CD4-positive, CD25-positive, alpha-beta regulatory T cell (primary cell): ENCODE measurements at regions not wholly inside any gene's neighbourhood (a gene's known extent, or its start where the extent isn't known, plus 50 kb on each side); places are given as distances from the start of the nearest gene placed in this dataset.
"Not testable (repeated sequence)": the region's sequence is repeated elsewhere in the genome, so short reads cannot be mapped to it uniquely, and the experiment has no call there.

ENCODE experiments used
- ATAC-seq, 2 donors: fragments of 150-1000 bp; cut with Tn5 transposase; one replicate each; pipeline ENCODE4 v1.10.0; 2021; ENCODE audit warnings: low read depth in 2 of 2, moderate number of reproducible peaks in 2 of 2, moderate library complexity in 1 of 2
- DNase-seq, 3 donors: peaks; one replicate each; pipeline versions ENCODE4 v3.0.0 to v3.0.0-alpha.2; 2012 to 2022; ENCODE audit warnings: mixed read lengths in 1 of 3
- H3K27ac ChIP-seq: one replicate; pipeline ENCODE4 v1.7.0; 2013; ENCODE audit warnings: mild to moderate bottlenecking, low read length; ENCODE audit not compliant: insufficient read depth, poor library complexity, severe bottlenecking
- H3K27me3 ChIP-seq: one replicate; pipeline ENCODE4 v1.7.0; 2013; ENCODE audit warnings: low read length; ENCODE audit not compliant: control insufficient read depth, insufficient read depth
- H3K36me3 ChIP-seq: one replicate; pipeline ENCODE4 v1.7.0; 2013; ENCODE audit warnings: mild to moderate bottlenecking, low read length, moderate library complexity; ENCODE audit not compliant: control insufficient read depth, insufficient read depth
- H3K4me1 ChIP-seq: 2 replicates; pipeline ENCODE4 v1.7.0; 2013; ENCODE audit warnings: mild to moderate bottlenecking, low read length; ENCODE audit not compliant: insufficient read depth, control insufficient read depth, poor library complexity, severe bottlenecking
- H3K4me3 ChIP-seq: one replicate; pipeline ENCODE4 v1.7.0; 2013; ENCODE audit warnings: low read depth, mild to moderate bottlenecking, low read length, moderate library complexity
- H3K9me3 ChIP-seq, 2 experiments: 1 replicate in 1 of 2; 2 replicates in 1 of 2; pipeline ENCODE4 v1.7.0; 2013; ENCODE audit warnings: low read length in 2 of 2, mild to moderate bottlenecking in 1 of 2, moderate library complexity in 1 of 2; ENCODE audit not compliant: control insufficient read depth in 2 of 2
- H3K27ac Mint-ChIP-seq, 3 donors: one replicate each; pipeline ENCODE4 v1.8.0; 2020 to 2022; ENCODE audit warnings: mild to moderate bottlenecking in 3 of 3, mixed read lengths in 3 of 3, moderate library complexity in 2 of 3
- H3K27me3 Mint-ChIP-seq: one replicate; pipeline ENCODE4 v1.8.0; 2022; ENCODE audit warnings: mild to moderate bottlenecking, mixed read lengths
- H3K36me3 Mint-ChIP-seq: one replicate; pipeline ENCODE4 v1.8.0; 2020; ENCODE audit warnings: mixed read lengths
- H3K4me1 Mint-ChIP-seq, 4 donors: one replicate each; pipeline ENCODE4 v1.8.0; 2020 to 2022; ENCODE audit warnings: mixed read lengths in 4 of 4, mild to moderate bottlenecking in 1 of 4
- H3K4me3 Mint-ChIP-seq, 4 donors: one replicate each; pipeline ENCODE4 v1.8.0; 2020 to 2022; ENCODE audit warnings: mild to moderate bottlenecking in 4 of 4, mixed read lengths in 4 of 4, moderate library complexity in 3 of 4
- H3K9me3 Mint-ChIP-seq, 7 donors: one replicate each; pipeline ENCODE4 v1.8.0; 2020 to 2022; ENCODE audit warnings: mixed read lengths in 7 of 7, mild to moderate bottlenecking in 3 of 7, moderate library complexity in 2 of 7

- not testable (repeated sequence) for H3K27me3 Mint-ChIP-seq, ATAC-seq
Measured at GRCh38 chr2:187610450-187610849, 56.2 kb upstream of the TFPI start.

GRCh38 chr2:187612857-187613256 is 58.6 kb upstream of the TFPI start:
- H3K9me3 Mint-ChIP-seq = no peaks in the 10 kb centered on the region

More at GRCh38 chr2:187610450-187610849, 56.2 kb upstream of the TFPI start:
- not testable (repeated sequence) for H3K4me3 Mint-ChIP-seq, H3K27ac ChIP-seq, H3K4me3 ChIP-seq, H3K9me3 Mint-ChIP-seq, H3K27me3 ChIP-seq, H3K36me3 ChIP-seq, DNase-seq, H3K4me1 ChIP-seq, H3K9me3 ChIP-seq, H3K36me3 Mint-ChIP-seq, H3K27ac Mint-ChIP-seq, H3K4me1 Mint-ChIP-seq

GRCh38 chr2:187614756-187615155 is 60.5 kb upstream of the TFPI start:
- Mint-ChIP-seq H3K4me3 (no peak overlapping the region), H3K4me1 (no peaks in the 10 kb centered on the region), H3K9me3 (peaks cover 0 to 3% (median 0%) of the 10 kb centered on the region in 7 donors), H3K27ac (no peak overlapping the region), H3K27me3 (peaks cover 4% of the 10 kb centered on the region), H3K36me3 (no peaks in the 10 kb centered on the region)
- Histone ChIP-seq H3K4me3 (no peak overlapping the region), H3K36me3 (no peaks in the 10 kb centered on the region), H3K9me3 (no peaks in the 10 kb centered on the region), H3K4me1 (no peaks in the 10 kb centered on the region), H3K27ac (no peak overlapping the region), H3K27me3 (no peaks in the 10 kb centered on the region)
- DNase-seq (no peak), ATAC-seq (no peak)

More at GRCh38 chr2:187612857-187613256, 58.6 kb upstream of the TFPI start:
- no peak overlapping the region for H3K27ac ChIP-seq
- Mint-ChIP-seq H3K27me3 (peaks cover 4% of the 10 kb centered on the region), H3K4me3 (no peak overlapping the region), H3K36me3 (no peaks in the 10 kb centered on the region), H3K27ac (no peak overlapping the region), H3K4me1 (no peaks in the 10 kb centered on the region)
- ATAC-seq (no peak), DNase-seq (no peak)
- no peak overlapping the region for H3K4me3 ChIP-seq
- H3K9me3 ChIP-seq = no peaks in the 10 kb centered on the region
- H3K27me3 ChIP-seq = no peaks in the 10 kb centered on the region
- no peaks in the 10 kb centered on the region for H3K36me3 ChIP-seq
- H3K4me1 ChIP-seq = no peaks in the 10 kb centered on the region

- Mint-ChIP-seq H3K4me1 (no peaks in the 10 kb centered on the region), H3K4me3 (no peak overlapping the region), H3K9me3 (peaks cover 0 to 3% (median 0%) of the 10 kb centered on the region in 7 donors), H3K36me3 (no peaks in the 10 kb centered on the region), H3K27ac (no peak overlapping the region), H3K27me3 (peaks cover 4% of the 10 kb centered on the region)
- no peaks in the 10 kb centered on the region for H3K27me3 ChIP-seq
- H3K4me3 ChIP-seq = no peak overlapping the region
- no peak for DNase-seq
- no peaks in the 10 kb centered on the region for H3K4me1 ChIP-seq
- no peak for ATAC-seq
- no peaks in the 10 kb centered on the region for H3K36me3 ChIP-seq
- no peak overlapping the region for H3K27ac ChIP-seq
- H3K9me3 ChIP-seq = no peaks in the 10 kb centered on the region
Measured at GRCh38 chr2:187615364-187615763, 61.1 kb upstream of the TFPI start.

GRCh38 chr2:187615902-187616301 is 61.7 kb upstream of the TFPI start:
- no peak overlapping the region for H3K4me3 Mint-ChIP-seq
- H3K27me3 ChIP-seq = no peaks in the 10 kb centered on the region
- DNase-seq (no peak), ATAC-seq (no peak)
- no peaks in the 10 kb centered on the region for H3K4me1 Mint-ChIP-seq
- no peak overlapping the region for H3K27ac Mint-ChIP-seq
- H3K36me3 Mint-ChIP-seq = no peaks in the 10 kb centered on the region
- H3K27ac ChIP-seq = no peak overlapping the region
- H3K4me3 ChIP-seq = no peak overlapping the region
- peaks cover 4% of the 10 kb centered on the region for H3K27me3 Mint-ChIP-seq
- no peaks in the 10 kb centered on the region for H3K4me1 ChIP-seq
- H3K36me3 ChIP-seq = no peaks in the 10 kb centered on the region
- H3K9me3 ChIP-seq = no peaks in the 10 kb centered on the region
- peaks cover 0 to 3% (median 0%) of the 10 kb centered on the region in 7 donors for H3K9me3 Mint-ChIP-seq

- peaks cover 4% of the 10 kb centered on the region for H3K27me3 Mint-ChIP-seq
- H3K27ac Mint-ChIP-seq = no peak overlapping the region
- Histone ChIP-seq H3K27ac (no peak overlapping the region), H3K36me3 (no peaks in the 10 kb centered on the region), H3K4me1 (no peaks in the 10 kb centered on the region), H3K9me3 (no peaks in the 10 kb centered on the region), H3K4me3 (no peak overlapping the region), H3K27me3 (no peaks in the 10 kb centered on the region)
- no peak overlapping the region for H3K4me3 Mint-ChIP-seq
- no peaks in the 10 kb centered on the region for H3K36me3 Mint-ChIP-seq
- ATAC-seq (no peak), DNase-seq (no peak)
- peaks cover 0 to 3% (median 1%) of the 10 kb centered on the region in 7 donors for H3K9me3 Mint-ChIP-seq
- H3K4me1 Mint-ChIP-seq = no peaks in the 10 kb centered on the region
Measured at GRCh38 chr2:187617120-187617519, 62.9 kb upstream of the TFPI start.

- no peak overlapping the region for H3K4me3 ChIP-seq
- DNase-seq (no peak), ATAC-seq (no peak)
- no peaks in the 10 kb centered on the region for H3K36me3 Mint-ChIP-seq
- peaks cover 4% of the 10 kb centered on the region for H3K27me3 Mint-ChIP-seq
- H3K27me3 ChIP-seq = no peaks in the 10 kb centered on the region
- H3K9me3 ChIP-seq = no peaks in the 10 kb centered on the region
- H3K4me3 Mint-ChIP-seq = no peak overlapping the region
- H3K9me3 Mint-ChIP-seq = peaks cover 0 to 3% (median 1%) of the 10 kb centered on the region in 7 donors
- no peak overlapping the region for H3K27ac Mint-ChIP-seq
- H3K27ac ChIP-seq = no peak overlapping the region
- H3K4me1 ChIP-seq = no peaks in the 10 kb centered on the region
- H3K36me3 ChIP-seq = no peaks in the 10 kb centered on the region
- H3K4me1 Mint-ChIP-seq = no peaks in the 10 kb centered on the region
Measured at GRCh38 chr2:187617905-187618304, 63.7 kb upstream of the TFPI start.

GRCh38 chr2:187618813-187619212 is 64.6 kb upstream of the TFPI start:
- Mint-ChIP-seq H3K4me3 (no peak overlapping the region), H3K36me3 (no peaks in the 10 kb centered on the region), H3K9me3 (peaks cover 0 to 3% (median 1%) of the 10 kb centered on the region in 7 donors), H3K27ac (no peak overlapping the region), H3K27me3 (peaks cover 4% of the 10 kb centered on the region), H3K4me1 (no peaks in the 10 kb centered on the region)
- H3K4me1 ChIP-seq = no peaks in the 10 kb centered on the region
- DNase-seq (no peak), ATAC-seq (no peak)
- no peak overlapping the region for H3K4me3 ChIP-seq
- H3K36me3 ChIP-seq = no peaks in the 10 kb centered on the region
- no peaks in the 10 kb centered on the region for H3K9me3 ChIP-seq
- H3K27ac ChIP-seq = no peak overlapping the region
- no peaks in the 10 kb centered on the region for H3K27me3 ChIP-seq
